ENCODE measurements at regions not wholly inside any gene's neighbourhood (a gene's known extent, or its start where the extent isn't known, plus 50 kb on each side); places are given as distances from the start of the nearest gene placed in this dataset.

DNA sequence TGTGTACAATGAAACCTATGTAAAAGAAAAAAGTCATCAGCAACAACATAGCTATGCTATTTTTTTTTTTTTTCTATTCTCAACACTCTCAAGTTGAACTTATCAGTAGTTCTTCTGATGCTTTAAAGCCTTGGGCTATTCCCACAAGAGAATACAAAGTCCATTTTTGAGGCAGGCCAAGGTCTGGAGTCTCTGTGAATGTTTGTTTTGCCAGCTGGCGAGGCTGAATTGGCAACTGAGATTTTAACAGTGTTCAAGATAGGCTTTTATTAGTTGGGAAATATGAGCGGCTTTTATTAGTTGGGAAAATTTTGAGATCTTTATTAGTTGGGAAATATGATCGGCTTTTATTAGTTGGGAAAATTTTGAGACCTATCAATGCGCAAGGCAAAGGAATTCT, 336.6 kb downstream of the SLITRK2 start:
- no peak for DNase-seq

DNA sequence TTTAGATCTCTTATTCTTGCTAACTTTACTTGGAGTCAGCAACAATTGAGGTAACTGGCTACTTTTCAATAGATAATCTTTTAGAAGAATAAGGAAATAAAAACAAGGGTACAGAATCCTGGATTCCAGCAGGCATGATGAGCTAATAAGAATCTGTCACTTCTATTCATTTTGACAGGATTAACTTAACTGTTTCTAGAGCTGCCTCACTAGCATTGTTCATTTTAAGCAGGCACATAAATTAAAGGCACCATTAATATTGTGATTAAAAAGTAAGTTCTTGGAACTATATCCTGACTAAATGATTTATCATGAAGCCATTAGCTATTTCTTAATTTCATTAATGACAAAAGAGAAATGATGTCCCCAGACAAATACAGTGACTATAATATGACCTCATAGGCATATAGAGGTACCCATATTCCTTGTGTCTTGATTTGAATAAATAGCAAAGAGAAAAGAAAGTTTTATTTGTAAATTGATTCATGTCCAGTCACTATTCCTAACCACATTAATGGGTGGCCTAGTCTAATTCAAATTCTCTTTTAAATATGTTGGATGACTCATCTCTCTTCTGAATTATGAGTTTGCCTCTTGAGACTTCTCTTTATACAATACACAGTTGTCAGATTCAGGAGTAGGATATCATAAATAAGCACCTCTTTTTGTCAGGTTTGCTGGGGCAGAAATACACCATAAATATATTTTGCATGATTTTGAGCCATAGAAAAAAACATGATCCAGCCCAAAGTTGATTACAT, 343.0 kb downstream of the SLITRK2 start:
- DNase-seq = no peak

GRCh38 chrX:146173742-146174141, 356.1 kb downstream of the SLITRK2 start:
- no peak for DNase-seq

DNA sequence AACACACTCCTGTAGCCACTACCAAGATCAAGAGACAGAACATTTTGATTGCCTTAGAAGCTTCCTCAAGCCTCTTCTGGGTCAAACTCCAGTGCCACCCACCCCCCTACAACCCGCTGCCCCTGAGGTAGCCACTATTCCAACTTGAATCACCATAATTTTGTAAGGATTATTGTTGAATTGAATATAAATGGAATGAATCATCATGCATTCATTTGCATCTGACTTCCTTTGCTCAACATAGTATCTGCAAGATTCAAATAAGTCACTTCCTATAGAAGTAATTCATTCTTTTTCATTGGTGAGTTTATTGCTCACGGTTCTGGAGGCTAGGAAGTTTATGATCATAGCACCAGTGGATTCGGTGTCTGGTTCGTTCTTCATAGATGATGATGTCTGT, 364.2 kb downstream of the SLITRK2 start:
- DNase-seq = no peak

DNA sequence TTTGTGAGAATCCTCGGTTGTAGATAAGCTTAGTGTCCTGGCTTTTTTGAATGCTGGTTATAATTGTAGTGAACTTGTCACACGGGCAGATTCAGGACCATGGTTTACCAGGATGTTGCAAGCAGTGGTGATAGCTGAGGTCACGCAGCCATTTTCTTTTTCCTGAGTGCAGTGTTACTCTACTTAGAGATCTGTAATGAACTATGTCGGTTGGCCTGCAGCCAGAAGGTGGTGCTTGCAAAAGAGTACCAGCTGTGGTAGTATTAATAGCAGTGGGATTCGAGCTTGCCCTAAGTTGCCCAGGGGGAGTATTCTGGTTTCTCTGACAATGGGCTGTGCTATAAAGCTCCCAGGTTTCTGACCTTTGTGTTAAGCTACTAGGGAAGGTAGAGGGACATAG, 368.9 kb downstream of the SLITRK2 start:
- DNase-seq = no peak

DNA sequence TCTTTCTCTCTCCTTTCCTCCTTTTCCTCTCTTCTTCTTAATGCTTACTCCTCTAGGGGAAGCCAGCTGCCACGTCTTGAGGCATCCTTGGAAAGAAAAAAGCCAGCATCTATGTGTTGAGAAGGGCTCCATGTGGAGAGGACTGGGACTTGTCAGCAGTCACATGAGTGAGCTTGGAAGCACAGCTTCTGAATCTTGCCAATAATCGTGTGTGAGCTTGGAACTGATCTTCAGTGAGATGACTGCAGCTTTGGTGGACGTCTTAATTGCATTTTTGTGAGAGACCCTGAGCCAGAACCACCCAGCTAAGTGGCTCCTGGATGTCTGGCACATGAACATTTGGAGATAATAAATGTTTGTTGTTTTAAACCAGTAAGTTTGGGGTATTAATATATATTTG, 371.7 kb downstream of the SLITRK2 start:
- no peak for DNase-seq

GRCh38 chrX:146208821-146209220, 391.2 kb downstream of the SLITRK2 start:
- DNase-seq = no peak

- DNase-seq = no peak
These were observed 406.8 kb downstream of the SLITRK2 start for GRCh38 chrX:146224442-146224841.

DNA sequence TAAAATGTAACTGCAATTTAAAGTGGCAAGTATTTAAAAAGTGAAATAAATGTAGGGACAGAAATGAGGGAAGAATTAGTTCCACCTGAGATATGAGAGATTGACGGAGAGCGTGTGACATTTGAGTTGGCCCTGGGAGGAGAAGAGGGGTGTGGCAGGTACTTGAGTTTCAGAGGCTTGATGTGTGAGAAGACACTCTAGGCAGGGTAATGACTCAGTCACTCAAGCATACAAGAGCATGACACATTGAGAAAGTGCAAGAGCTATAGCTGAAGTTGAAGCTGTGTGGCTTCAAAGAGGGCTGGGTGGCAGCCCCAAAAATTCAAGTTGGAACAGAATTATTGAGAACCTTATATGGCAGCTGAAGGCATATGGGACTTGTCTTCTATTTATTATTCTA, 420.5 kb downstream of the SLITRK2 start:
- no peak for DNase-seq

GRCh38 chrX:146241902-146242301, 424.3 kb downstream of the SLITRK2 start:
- no peak for DNase-seq

DNA sequence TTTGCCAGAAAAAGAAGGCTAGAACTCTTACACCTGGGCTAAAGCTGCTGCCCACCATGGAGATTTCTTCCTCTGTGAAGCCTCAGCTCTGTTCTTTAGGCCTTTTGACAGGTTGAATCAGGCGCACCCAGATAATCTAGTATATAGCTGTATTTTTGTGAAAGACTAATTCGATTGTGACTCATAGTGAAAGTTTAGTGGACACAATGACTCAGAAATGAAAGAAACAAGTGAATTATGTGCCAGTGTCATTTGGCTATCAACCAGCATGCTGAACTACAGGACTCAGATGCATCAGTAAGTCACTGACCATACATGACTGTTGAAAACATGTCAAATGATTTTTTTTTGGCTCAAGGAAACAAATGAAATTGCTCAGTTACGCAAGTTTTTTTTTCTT, 425.4 kb downstream of the SLITRK2 start:
- DNase-seq = peak; percentile 0

- peak; percentile 2 for DNase-seq
These were observed 441.6 kb downstream of the SLITRK2 start for GRCh38 chrX:146259207-146259606.

GRCh38 chrX:146264763-146265375, 447.2 kb downstream of the SLITRK2 start:
- DNase-seq = no peak

DNA sequence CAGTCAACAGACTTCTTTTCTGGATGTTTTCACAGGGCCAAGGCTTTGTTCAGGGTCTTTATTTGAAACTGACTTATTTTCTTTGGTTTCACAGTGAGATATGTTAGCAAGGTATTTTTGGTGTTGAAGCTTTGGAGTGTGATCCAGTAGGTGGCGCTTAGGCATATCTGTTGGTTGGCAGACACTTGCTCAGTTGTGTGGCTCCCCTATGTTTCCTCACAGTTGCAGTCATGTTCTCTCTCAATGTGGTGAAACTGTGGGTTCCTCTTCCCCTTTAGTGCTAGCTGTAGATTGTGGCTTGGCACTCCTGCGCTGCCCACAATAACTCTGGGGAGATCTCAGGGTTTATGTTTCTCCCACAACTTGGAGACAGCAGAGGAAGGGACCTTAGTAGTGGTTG, 460.8 kb downstream of the SLITRK2 start:
- no peak for DNase-seq
